ENCODE measurements at regions not wholly inside any gene's neighbourhood (a gene's known extent, or its start where the extent isn't known, plus 50 kb on each side); places are given as distances from the start of the nearest gene placed in this dataset.
"Not testable (repeated sequence)": the region's sequence is repeated elsewhere in the genome, so short reads cannot be mapped to it uniquely, and the experiment has no call there.

DNA sequence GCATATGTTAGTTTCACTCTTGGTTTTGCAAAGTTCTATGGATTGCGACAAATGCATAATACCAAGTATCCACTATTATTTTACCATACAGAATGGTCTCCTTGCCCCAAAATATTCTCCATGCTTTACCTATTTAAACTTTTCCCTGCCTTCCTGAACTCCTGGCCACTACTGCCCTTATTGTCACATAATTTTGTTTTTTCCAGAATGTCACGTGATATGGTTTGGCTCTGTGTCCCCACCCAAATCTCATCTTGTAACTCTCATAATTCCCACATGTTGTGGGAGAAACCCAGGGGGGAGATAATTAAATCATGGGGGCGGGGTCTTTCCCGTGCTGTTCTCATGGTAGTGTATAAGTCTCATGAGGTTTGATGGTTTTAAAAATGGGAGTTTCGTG, 760.0 kb downstream of the METTL4 start:
- no peak overlapping the region for H2AFZ ChIP-seq (ENCODE audit: low read depth, low read length)
- no peak overlapping the region for H3K4me3 ChIP-seq (ENCODE audit: low read length)
- no peaks in the 10 kb centered on the region for H3K9me3 ChIP-seq (ENCODE audit: low read length)
- no peaks in the 10 kb centered on the region for H3K4me1 ChIP-seq (ENCODE audit: insufficient read depth, low read length)
- no peaks in the 10 kb centered on the region for H3K27me3 ChIP-seq (ENCODE audit: insufficient read depth, low read length)
- H3K36me3 ChIP-seq (ENCODE audit: insufficient read depth, low read length) = no peaks in the 10 kb centered on the region

DNA sequence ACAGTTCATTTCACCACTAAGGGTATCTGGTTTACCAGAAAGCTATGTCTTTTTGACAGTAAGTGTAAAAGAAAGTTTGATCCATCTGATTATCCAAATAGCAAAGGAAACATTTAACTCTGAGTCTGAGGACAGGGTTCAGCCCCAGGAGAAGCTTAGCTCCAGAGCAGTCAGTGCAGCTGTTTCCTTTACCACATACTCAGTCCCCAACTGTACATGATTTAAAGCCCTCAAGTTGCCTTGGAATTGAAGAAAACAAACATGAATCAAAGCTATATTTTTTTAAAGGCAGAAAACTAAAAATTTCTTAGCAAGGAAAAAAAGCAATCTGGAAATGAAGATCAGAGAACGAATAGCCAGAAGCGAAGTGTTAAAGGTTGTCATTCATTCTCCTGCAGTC, 746.0 kb downstream of the METTL4 start:
- Histone ChIP-seq H3K27me3 (ENCODE audit: insufficient read depth, low read length) (no peaks in the 10 kb centered on the region), H3K4me3 (ENCODE audit: low read length) (no peak overlapping the region), H3K9me3 (ENCODE audit: low read length) (no peaks in the 10 kb centered on the region), H3K4me1 (ENCODE audit: insufficient read depth, low read length) (no peaks in the 10 kb centered on the region), H3K36me3 (ENCODE audit: insufficient read depth, low read length) (no peaks in the 10 kb centered on the region), H2AFZ (ENCODE audit: low read depth, low read length) (no peak overlapping the region)

- Histone ChIP-seq H3K36me3 (ENCODE audit: insufficient read depth, low read length) (no peaks in the 10 kb centered on the region), H3K4me3 (ENCODE audit: low read length) (no peak overlapping the region), H3K9me3 (ENCODE audit: low read length) (no peaks in the 10 kb centered on the region), H3K4me1 (ENCODE audit: insufficient read depth, low read length) (peaks cover 4% of the 10 kb centered on the region), H3K27me3 (ENCODE audit: insufficient read depth, low read length) (no peaks in the 10 kb centered on the region), H2AFZ (ENCODE audit: low read depth, low read length) (no peak overlapping the region)
Observed at GRCh38 chr18:1840878-1841277, 730.4 kb downstream of the METTL4 start.

DNA sequence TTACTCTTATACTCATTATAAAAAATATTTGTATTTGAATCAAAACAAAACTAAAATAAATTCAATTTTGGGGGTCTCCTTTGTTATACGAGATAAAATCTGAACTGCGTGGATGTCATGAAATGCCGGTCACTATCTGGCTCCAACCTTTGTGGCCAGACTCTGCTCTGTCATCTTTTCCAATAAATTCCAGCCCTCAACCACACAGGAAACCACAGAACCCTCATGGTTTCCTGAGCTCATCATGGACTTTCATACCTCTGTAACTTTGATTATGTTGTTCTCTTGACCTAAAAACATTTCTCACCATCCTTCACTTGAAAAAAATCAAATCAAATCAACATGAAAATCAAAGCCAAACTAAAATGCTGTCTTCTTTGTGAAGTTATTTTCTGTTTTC, 724.7 kb downstream of the METTL4 start:
- Histone ChIP-seq H2AFZ (ENCODE audit: low read depth, low read length) (no peak overlapping the region), H3K4me3 (ENCODE audit: low read length) (no peak overlapping the region), H3K4me1 (ENCODE audit: insufficient read depth, low read length) (no peaks in the 10 kb centered on the region), H3K27me3 (ENCODE audit: insufficient read depth, low read length) (no peaks in the 10 kb centered on the region), H3K9me3 (ENCODE audit: low read length) (no peaks in the 10 kb centered on the region), H3K36me3 (ENCODE audit: insufficient read depth, low read length) (no peaks in the 10 kb centered on the region)

DNA sequence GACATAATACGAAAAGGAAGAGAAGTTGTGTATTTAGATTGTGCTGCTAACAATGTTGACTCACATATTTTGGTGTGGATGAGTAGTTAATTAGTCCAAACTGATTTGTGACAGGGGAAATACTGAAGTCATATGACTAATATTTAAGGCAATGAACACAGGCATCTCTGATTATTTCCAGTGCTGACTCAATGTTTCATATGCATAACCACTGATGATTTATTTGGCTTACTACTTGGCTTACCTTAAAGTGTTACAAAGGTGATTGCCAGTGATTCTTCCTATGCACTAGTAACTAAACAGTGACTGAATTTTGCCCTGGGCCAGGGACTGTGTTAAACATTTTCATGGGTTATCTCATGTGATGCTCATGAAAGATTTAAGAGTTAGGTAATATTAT, 722.6 kb downstream of the METTL4 start:
- Histone ChIP-seq H3K36me3 (ENCODE audit: insufficient read depth, low read length) (no peaks in the 10 kb centered on the region), H2AFZ (ENCODE audit: low read depth, low read length) (no peak overlapping the region), H3K27me3 (ENCODE audit: insufficient read depth, low read length) (no peaks in the 10 kb centered on the region)

GRCh38 chr18:1849386-1849785, 721.9 kb downstream of the METTL4 start:
- H3K27me3 ChIP-seq (ENCODE audit: insufficient read depth, low read length) = no peaks in the 10 kb centered on the region
- H3K36me3 ChIP-seq (ENCODE audit: insufficient read depth, low read length) = no peaks in the 10 kb centered on the region
- no peak overlapping the region for H2AFZ ChIP-seq (ENCODE audit: low read depth, low read length)
- no peaks in the 10 kb centered on the region for H3K4me1 ChIP-seq (ENCODE audit: insufficient read depth, low read length)
- H3K9me3 ChIP-seq (ENCODE audit: low read length) = no peaks in the 10 kb centered on the region
- H3K4me3 ChIP-seq (ENCODE audit: low read length) = no peak overlapping the region

More for the DNA sequence above, 722.6 kb downstream of the METTL4 start:
- no peaks in the 10 kb centered on the region for H3K4me1 ChIP-seq (ENCODE audit: insufficient read depth, low read length)
- no peaks in the 10 kb centered on the region for H3K9me3 ChIP-seq (ENCODE audit: low read length)
- no peak overlapping the region for H3K4me3 ChIP-seq (ENCODE audit: low read length)

DNA sequence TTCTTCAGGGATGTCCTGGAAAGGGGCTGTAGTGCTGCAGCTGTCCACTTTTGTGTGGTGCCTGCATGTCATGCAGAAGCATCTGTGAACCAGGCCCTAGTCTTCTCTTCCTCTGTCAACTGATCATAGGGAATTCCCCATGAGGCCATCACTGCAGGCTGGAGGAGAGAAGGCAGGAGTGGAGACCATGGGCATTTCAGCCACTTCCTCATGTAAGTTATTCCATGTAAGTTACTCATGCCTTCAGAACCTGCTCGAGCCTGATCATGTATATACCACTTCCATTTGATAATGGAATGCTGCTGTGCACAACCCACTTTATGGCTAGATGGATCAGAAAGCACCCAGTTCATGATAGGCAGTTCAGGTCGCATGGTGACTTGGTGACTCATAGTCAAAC, 714.0 kb downstream of the METTL4 start:
- not testable (repeated sequence) for H3K4me3 ChIP-seq (ENCODE audit: low read length); H3K36me3 ChIP-seq (ENCODE audit: insufficient read depth, low read length); H3K9me3 ChIP-seq (ENCODE audit: low read length); H3K27me3 ChIP-seq (ENCODE audit: insufficient read depth, low read length); H2AFZ ChIP-seq (ENCODE audit: low read depth, low read length)
- H3K4me1 ChIP-seq (ENCODE audit: insufficient read depth, low read length) = peaks cover 12% of the 10 kb centered on the region

- Histone ChIP-seq H3K27me3 (ENCODE audit: insufficient read depth, low read length) (no peaks in the 10 kb centered on the region), H3K4me1 (ENCODE audit: insufficient read depth, low read length) (peaks cover 17% of the 10 kb centered on the region), H3K36me3 (ENCODE audit: insufficient read depth, low read length) (no peaks in the 10 kb centered on the region), H3K4me3 (ENCODE audit: low read length) (peak overlapping the region; percentile 27), H2AFZ (ENCODE audit: low read depth, low read length) (no peak overlapping the region), H3K9me3 (ENCODE audit: low read length) (no peaks in the 10 kb centered on the region)
Observed at GRCh38 chr18:1861473-1861872, 709.8 kb downstream of the METTL4 start.

- Histone ChIP-seq H3K4me3 (ENCODE audit: low read length) (no peak overlapping the region), H3K4me1 (ENCODE audit: insufficient read depth, low read length) (peaks cover 17% of the 10 kb centered on the region), H2AFZ (ENCODE audit: low read depth, low read length) (no peak overlapping the region), H3K27me3 (ENCODE audit: insufficient read depth, low read length) (no peaks in the 10 kb centered on the region), H3K9me3 (ENCODE audit: low read length) (no peaks in the 10 kb centered on the region), H3K36me3 (ENCODE audit: insufficient read depth, low read length) (no peaks in the 10 kb centered on the region)
Observed at GRCh38 chr18:1865869-1866268, 705.4 kb downstream of the METTL4 start.

DNA sequence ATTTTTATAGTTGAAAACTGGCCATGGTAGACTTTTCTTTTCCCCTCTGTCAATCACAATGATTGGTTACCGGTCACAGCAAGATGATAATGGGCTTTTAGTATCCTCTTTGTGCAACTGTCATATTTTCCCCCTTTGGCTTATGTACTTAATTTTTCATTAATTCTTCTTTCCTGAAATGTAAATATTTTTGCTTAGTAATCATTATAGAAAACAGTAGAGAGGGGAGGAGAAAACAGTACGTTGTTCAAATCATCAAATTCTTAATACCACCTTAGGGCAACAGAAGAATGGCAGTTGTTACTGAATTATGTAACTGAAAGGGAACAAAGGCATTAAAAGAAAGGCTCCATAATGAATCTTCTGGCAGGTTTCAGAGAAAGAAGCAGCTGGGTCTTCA, 699.0 kb downstream of the METTL4 start:
- Histone ChIP-seq H3K9me3 (ENCODE audit: low read length) (no peaks in the 10 kb centered on the region), H3K36me3 (ENCODE audit: insufficient read depth, low read length) (no peaks in the 10 kb centered on the region), H3K4me1 (ENCODE audit: insufficient read depth, low read length) (peaks cover 11% of the 10 kb centered on the region), H3K27me3 (ENCODE audit: insufficient read depth, low read length) (no peaks in the 10 kb centered on the region), H2AFZ (ENCODE audit: low read depth, low read length) (no peak overlapping the region), H3K4me3 (ENCODE audit: low read length) (no peak overlapping the region)

DNA sequence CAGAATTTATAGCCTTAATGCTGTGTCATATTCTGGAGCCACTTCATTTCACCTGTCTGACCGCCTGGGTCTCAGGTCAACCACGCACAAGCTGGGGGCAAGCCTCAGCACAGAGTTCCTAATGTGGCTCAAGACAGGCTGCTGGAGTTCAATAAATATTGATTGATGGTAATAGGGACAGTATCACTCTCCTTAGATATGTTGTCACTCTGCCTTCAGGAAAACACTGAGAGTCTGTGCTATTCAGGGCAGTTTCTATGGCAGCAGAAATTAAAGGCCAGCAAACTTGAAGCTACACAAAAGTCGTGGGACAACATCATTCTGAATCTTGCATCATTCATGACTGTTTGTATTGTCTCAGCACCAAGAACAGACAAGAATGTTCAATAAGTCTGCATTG, 696.1 kb downstream of the METTL4 start:
- Histone ChIP-seq H2AFZ (ENCODE audit: low read depth, low read length) (no peak overlapping the region), H3K36me3 (ENCODE audit: insufficient read depth, low read length) (no peaks in the 10 kb centered on the region), H3K27me3 (ENCODE audit: insufficient read depth, low read length) (no peaks in the 10 kb centered on the region), H3K4me3 (ENCODE audit: low read length) (no peak overlapping the region), H3K4me1 (ENCODE audit: insufficient read depth, low read length) (peaks cover 11% of the 10 kb centered on the region), H3K9me3 (ENCODE audit: low read length) (no peaks in the 10 kb centered on the region)

DNA sequence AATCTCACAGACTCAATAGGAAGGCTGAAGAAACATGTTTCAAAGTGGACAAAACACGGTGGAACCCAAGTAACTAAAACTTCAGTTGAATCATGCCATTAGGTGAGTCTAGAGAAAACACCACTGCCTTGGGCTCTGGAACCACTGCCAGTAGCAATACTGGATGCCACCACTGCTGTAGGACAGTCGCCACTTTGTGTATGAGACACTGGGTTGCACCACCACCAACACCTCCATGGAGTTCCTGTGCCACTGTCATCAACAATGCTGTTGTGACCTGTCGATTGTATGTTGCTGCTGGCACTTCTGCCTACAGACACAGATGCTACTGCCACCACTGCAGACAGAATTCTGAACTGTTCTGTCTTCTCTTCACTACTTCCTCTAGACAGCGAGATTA, 686.7 kb downstream of the METTL4 start:
- H3K36me3 ChIP-seq (ENCODE audit: insufficient read depth, low read length) = no peaks in the 10 kb centered on the region
- H3K4me3 ChIP-seq (ENCODE audit: low read length) = no peak overlapping the region
- no peak overlapping the region for H2AFZ ChIP-seq (ENCODE audit: low read depth, low read length)
- no peaks in the 10 kb centered on the region for H3K9me3 ChIP-seq (ENCODE audit: low read length)
- no peaks in the 10 kb centered on the region for H3K4me1 ChIP-seq (ENCODE audit: insufficient read depth, low read length)
- no peaks in the 10 kb centered on the region for H3K27me3 ChIP-seq (ENCODE audit: insufficient read depth, low read length)

- Histone ChIP-seq H3K36me3 (ENCODE audit: insufficient read depth, low read length) (no peaks in the 10 kb centered on the region), H3K9me3 (ENCODE audit: low read length) (no peaks in the 10 kb centered on the region), H3K4me1 (ENCODE audit: insufficient read depth, low read length) (peaks cover 4% of the 10 kb centered on the region), H2AFZ (ENCODE audit: low read depth, low read length) (no peak overlapping the region), H3K27me3 (ENCODE audit: insufficient read depth, low read length) (no peaks in the 10 kb centered on the region), H3K4me3 (ENCODE audit: low read length) (no peak overlapping the region)
Observed at GRCh38 chr18:1891641-1892040, 679.7 kb downstream of the METTL4 start.

- peaks cover 4% of the 10 kb centered on the region for H3K4me1 ChIP-seq (ENCODE audit: insufficient read depth, low read length)
Observed at GRCh38 chr18:1892191-1892590, 679.1 kb downstream of the METTL4 start.

More at GRCh38 chr18:1892191-1892590, 679.1 kb downstream of the METTL4 start:
- H3K4me3 ChIP-seq (ENCODE audit: low read length) = no peak overlapping the region
- no peaks in the 10 kb centered on the region for H3K27me3 ChIP-seq (ENCODE audit: insufficient read depth, low read length)
- no peaks in the 10 kb centered on the region for H3K36me3 ChIP-seq (ENCODE audit: insufficient read depth, low read length)
- H2AFZ ChIP-seq (ENCODE audit: low read depth, low read length) = no peak overlapping the region
- no peaks in the 10 kb centered on the region for H3K9me3 ChIP-seq (ENCODE audit: low read length)
